Hematopoietic multipotent progenitor cell treated with erythropoietin and hydrocortisone succinate and interleukin-3 and kit ligand, for 6 days (in vitro differentiated cells): ENCODE measurements at regions not wholly inside any gene's neighbourhood (a gene's known extent, or its start where the extent isn't known, plus 50 kb on each side); places are given as distances from the start of the nearest gene placed in this dataset.
A peak's percentile ranks its signal among the peaks of the same experiment; 100 is the strongest.
"Not testable (repeated sequence)": the region's sequence is repeated elsewhere in the genome, so short reads cannot be mapped to it uniquely, and the experiment has no call there.

ENCODE experiments used
- DNase-seq: peaks from one replicate; pipeline ENCODE4 v3.0.0-alpha.2; 2015

DNA sequence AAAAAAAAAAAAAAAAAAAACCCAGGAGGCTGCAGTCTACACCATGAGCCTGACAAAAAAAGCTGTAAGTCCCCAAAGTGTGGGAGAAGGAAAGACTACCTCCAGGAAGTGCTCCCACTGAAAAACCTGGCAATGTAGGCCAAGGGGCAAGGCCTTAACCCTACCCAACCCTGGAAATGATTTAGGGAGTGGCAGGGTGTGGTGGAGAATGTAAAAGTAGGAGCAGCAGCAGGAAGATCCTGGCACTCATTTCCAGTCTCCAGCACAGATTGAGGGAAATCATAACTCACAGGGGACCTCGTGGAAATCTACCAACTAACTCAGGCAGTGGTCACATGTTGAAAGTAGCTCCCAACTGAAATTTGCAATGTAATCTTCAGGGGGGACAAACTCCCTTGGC, 839.5 kb downstream of the EPHA3 start:
- no peak for DNase-seq

DNA sequence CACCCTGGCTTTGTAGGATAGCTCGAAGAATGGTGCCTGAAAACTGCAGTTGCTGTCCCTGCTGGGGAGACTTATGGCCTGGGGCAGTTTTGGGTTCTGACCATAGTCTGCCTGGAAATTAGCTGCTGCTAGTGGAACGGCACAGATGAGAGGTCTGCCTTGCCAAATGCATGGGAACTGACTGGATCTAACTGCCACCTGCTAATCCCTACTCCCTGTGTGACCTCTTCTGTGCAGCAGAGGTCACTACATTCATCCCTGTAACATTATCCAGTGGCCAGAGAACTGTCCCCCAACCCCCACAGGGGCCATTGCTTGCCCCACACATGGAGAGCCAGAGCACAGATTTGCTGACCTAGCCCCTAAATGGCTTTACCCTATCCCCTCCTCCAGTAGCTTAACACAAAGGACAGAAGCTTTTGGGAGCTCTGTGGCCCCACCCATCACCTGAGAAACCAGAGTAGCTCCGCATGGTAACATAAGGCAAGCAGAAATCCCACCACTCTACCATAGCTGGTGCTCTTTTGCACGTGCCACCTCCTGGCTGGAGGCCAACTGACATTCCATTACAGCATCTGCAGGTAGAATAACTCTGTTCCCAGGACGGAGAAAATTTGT, 840.0 kb downstream of the EPHA3 start:
- no peak for DNase-seq

GRCh38 chr3:89948008-89948407, 840.6 kb downstream of the EPHA3 start:
- DNase-seq = no peak

DNA sequence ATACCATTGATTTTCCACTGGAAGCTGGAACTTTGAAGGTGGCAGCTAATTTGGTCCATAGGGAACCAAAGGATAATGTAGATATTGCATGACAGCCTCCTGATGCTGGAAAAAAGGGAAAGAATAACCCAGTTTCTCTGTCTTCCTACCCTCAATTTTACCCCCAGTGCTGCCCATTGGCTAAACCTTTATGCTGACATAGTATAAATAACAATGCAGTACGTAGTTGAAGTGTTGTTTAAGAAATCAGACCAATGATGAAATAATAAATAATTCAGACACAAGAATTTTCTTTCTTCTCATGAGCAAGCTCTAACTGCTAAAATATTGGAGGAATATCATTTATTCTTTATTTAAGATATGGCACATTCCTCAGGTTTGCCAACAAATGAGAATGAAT, 843.4 kb downstream of the EPHA3 start:
- DNase-seq = no peak

DNA sequence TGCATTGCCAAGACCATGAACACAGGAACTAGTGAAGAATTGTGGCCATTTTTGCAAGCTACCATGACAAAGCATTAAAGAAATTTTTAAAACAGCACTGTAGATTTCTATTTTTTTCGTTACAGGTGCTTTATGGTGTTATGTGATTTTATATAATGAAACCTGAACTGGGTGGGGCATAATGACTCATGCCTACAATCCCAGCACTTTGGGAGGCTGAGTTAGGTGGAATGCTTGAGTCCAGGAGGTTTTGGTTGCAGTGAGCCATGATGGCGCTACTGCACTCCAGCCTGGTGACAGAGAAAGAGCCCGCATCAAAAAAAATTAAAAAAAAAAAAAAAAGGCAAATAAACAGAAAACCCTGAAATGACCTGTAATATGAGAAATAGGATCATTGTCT, 846.7 kb downstream of the EPHA3 start:
- DNase-seq = no peak

DNA sequence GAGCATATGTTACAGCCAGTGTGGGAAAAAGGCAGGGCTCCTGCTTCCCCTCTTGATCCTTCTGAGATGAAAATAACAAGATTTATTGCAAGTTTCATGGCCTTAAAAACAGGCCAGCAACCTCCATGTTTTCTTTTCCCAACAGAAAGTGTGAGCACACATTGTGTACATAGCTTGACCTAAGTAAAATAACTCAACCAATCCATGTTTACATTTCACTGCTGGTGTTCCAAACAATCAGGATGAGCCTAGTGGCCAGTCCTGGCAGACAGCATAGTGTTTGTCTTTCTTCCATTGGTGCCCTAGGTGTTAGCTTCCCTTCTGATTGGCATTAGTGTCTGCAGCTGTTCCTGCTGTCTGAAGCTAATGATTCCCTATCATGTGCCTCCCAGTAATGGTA, 847.7 kb downstream of the EPHA3 start:
- no peak for DNase-seq

GRCh38 chr3:89957451-89957850, 850.0 kb downstream of the EPHA3 start:
- no peak for DNase-seq

DNA sequence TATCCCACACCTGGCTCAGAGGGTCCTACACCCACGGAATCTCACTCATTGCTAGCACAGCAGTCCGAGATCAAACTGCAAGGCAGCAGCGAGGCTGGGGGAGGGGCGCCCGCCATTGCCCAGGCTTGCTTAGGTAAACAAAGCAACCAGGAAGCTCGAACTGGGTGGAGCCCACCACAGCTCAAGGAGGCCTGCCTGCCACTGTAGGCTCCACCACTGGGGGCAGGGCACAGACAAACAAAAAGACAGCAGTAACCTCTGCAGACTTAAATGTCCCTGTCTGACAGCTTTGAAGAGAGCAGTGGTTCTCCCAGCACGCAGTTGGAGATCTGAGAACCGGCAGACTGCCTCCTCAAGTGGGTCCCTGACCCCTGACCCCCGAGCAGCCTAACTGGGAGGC, 850.7 kb downstream of the EPHA3 start:
- DNase-seq = not testable (repeated sequence)

GRCh38 chr3:89964347-89964746, 856.9 kb downstream of the EPHA3 start:
- DNase-seq = no peak

GRCh38 chr3:89966877-89967665, 859.6 kb downstream of the EPHA3 start:
- no peak for DNase-seq

- DNase-seq = no peak
Measured at GRCh38 chr3:89971329-89971728, 863.9 kb downstream of the EPHA3 start.

DNA sequence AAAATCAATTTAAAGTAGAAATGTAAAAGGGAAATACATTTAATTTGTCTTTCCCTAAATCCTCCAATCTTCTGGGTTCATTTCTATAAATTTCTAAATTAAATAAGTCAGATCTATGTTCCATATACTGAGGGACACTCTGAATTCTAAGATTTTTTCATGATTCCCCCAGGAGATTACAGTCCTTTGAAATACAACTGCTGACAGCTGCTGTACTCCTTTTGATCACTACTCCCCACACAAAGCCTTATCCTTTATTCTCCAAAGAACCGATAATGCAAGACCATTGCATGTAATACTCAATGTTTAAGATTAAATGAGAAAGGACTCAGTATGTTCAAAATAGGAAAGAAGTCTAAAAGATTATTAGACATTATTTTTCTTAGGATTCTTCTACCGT, 865.7 kb downstream of the EPHA3 start:
- DNase-seq = no peak

DNA sequence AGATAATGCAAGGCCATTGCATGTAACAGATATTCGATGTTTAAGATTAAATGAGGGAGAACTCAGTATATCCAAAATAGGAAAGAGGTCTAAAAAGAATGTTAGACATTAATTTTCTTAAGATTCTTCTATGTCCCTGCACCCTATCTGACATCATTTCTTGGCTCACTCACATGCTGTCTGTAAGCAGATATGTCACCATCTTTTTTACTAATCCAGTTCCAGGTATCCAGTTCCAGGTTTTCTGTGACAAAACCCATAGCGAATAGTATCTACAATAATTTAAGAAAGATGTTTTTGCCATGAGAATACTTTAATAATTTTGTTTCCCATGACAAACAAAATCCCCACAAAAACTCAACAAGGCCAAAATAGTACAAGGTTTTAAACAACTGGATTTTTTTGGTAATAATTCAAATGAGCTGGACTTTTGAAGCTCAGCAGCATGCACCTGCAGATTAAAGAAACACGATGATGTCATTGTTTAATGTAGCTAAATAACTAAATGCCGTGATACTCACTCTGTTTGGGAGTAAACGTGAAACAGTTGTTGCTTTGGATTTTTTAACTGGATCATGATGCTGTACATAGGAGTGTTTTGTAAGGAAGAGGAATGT, 867.6 kb downstream of the EPHA3 start:
- DNase-seq = no peak

GRCh38 chr3:89983449-89983848, 876.0 kb downstream of the EPHA3 start:
- DNase-seq = no peak

GRCh38 chr3:90005281-90005847, 897.9 kb downstream of the EPHA3 start:
- DNase-seq = no peak

DNA sequence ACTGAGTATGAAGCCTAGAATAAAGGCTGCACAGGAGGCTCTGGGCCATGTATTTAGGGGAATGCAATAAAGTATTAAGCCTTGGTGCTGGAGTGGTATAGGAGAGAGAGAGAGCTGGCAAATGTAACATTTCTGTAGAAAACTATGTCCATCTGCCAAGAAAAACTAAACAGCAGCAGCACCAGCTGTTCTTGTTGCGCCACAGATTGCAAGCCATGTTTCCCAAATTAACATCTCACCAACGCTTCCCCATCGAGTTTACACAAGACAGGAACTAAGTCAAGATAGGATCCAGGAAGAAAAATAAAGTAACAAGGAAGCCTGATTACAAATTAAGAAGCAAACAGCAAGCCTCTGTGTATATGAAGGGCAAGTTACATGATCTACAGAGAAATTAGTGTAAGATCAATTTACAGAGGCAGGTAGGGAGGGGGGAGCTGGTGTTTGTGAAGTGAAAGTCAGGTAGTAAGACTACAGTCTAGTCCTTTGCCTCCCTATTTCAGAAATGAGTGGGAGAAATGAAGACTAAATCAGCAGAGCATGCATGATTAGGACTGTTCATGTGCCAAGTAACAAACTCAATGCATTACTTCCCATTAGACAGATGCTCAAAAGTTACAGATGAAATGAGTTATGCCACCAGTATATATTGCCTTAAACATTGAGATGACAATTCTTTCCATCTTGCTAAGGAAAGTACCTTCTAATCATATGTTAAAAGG, 900.5 kb downstream of the EPHA3 start:
- peak; percentile 5 for DNase-seq

DNA sequence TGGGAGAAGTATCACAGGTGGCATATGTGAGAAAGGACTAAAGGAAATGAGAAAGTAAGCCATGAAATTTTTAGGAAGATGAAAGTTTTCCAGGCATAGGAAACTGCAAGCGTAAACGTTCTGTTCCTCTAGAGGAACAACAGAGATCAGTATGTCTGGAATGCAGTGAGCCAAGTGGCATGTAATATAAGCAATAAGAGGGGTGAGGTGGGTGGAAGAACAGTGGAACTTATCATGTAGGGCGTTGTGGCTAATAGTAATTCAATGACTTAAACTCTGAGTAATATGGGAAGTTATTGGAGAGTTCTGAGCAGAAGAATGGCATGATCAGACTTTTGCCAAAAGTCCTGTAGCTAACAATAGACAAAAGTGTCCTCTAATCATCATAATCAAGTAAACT, 902.9 kb downstream of the EPHA3 start:
- DNase-seq = no peak

GRCh38 chr3:90011131-90011530, 903.7 kb downstream of the EPHA3 start:
- no peak for DNase-seq

DNA sequence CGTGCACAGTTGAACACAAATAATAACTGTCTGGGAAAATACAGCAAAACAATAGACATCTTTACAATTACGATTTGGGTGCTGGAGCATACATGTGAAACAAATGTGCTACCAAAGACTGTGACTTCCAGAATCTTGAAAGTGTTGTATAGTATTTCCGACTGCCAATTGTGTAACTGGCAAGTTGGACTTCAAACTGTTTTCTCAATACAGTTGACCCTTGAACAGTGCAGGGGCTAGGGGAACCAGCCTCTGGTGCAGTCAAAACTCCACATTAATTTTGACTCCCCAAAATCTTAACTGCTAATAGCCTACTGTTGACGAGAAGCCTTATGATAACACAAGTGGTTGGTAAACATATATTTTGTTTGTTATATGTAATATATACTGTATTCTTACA, 904.2 kb downstream of the EPHA3 start:
- no peak for DNase-seq

GRCh38 chr3:90011996-90012395, 904.6 kb downstream of the EPHA3 start:
- no peak for DNase-seq

DNA sequence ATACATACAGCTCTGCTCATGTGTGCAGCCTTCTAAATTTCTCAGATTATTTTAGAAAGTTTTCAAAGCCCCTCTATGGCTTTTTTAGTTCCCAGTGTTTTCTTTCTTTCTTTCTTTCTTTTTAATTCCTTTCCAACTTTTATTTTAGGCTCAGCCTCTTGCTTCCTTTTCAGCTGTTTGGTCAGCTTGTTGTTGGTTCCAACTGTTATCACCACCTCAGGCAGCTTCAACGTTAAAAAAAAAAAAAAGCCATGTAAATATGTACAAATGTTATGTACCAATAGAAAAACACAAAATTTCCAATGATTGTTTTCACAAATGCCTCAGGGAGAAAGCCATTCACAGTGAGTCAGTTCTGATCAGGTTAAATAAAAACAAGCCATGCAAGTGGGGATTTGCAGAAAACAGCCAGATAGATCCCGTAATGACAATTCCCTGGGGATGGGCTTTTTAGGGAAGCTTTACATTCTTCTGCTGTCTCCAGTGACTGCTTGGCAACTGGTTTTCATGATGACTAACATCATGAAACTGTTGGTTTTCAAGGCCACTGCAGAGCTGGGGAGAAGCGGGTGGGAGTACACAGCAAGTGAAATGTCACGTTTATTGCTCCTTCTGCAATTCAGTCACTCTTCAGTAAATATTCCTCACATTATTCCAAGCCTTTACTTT, 908.4 kb downstream of the EPHA3 start:
- DNase-seq = no peak

DNA sequence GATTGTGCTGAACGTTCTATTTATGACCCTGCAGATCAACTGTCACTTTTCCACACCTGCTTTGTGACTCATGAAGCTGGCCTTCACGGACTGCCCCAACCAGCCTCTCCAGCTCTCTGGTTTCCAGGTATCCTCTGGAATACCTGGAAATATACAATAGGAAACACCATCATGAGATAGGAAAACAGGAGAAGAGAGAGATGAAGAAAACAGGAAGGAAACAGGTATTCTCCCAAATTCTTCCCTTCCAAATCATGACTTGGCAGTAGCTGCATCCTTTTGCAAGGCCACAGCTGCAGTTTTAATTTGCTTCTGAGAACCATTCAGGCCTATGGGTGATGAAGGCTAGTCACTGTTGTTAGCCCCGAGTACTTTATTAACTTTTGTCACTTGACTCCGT, 909.1 kb downstream of the EPHA3 start:
- DNase-seq = no peak

DNA sequence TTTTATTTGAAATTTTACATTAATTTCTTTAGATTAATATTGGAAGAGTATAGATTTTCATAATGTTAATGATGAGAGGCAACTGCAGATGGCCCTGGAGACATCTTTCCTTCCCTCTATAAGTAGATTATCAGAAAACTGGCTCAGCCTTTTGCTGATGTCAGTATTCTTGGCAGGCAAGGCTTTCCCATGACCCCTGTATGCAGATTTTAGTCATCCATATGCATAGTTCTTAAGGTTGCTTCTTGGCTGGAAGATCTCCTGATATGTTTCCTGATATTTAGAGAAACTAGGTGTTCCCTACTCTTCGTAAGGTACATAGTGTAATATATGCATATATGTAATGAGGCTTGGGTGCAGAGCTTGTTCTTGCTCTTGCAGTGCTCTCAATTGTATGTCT, 911.4 kb downstream of the EPHA3 start:
- DNase-seq = no peak
